ENCODE measurements at regions not wholly inside any gene's neighbourhood (a gene's known extent, or its start where the extent isn't known, plus 50 kb on each side); places are given as distances from the start of the nearest gene placed in this dataset.

DNA sequence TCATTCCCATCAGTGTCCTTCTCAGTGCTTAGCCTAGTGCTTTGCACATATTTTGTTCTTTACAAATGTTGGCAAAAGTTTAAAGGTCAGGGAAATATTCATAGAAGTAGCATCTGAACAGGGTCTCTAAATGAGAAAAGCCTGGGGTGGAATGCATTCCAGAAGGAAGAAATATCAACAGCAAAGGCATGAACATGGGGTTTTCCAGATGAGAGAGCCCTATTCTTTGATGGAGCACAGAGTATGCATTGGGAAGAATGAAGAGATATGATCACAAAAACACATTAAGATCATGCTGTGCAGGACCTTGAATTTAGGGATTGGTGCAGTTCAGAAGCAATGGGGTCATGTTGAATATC lies 140.2 kb downstream of the SNX19 start:
- DNase-seq (ENCODE audit: low spot score), result no peak

DNA sequence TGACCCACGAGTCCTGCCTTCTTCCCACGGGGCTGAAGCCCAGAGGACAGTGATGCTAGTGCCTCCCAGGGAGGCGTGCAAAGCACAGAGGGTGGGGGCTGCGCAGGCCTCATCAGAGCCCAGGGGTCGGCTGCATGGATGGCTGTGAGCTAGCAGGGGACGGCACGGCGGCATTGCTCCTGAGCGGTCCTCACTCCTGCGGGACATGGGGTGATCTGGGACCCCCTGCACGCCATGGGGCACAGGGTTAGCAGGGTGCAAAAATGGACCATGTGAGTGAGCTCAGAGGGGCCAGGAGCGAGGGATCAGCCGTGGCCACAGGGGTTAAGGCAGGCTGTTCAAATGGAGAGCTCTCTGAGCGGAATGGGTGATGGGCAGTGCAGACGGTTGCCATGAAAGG lies 138.3 kb downstream of the SNX19 start:
- DNase-seq (ENCODE audit: low spot score), result no peak

DNA sequence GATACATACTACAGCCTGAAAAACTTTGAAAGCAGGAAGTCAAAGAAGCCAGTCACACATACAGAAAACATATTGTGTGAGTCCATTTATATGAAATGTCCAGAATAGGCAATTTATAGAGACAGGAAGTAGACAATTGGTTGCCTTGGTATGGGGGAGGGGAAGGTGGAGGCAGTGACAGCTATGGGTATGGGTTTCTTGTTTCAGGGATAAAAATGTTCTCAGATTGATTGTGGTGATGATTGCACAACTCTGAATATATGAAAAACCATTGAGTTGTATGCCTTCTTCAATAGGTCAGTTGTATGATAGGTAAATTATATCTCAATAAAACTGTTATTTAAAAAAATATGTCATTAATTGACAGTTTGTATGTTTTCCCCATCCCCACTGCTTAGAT lies 137.6 kb downstream of the SNX19 start:
- DNase-seq (ENCODE audit: low spot score), result no peak

DNA sequence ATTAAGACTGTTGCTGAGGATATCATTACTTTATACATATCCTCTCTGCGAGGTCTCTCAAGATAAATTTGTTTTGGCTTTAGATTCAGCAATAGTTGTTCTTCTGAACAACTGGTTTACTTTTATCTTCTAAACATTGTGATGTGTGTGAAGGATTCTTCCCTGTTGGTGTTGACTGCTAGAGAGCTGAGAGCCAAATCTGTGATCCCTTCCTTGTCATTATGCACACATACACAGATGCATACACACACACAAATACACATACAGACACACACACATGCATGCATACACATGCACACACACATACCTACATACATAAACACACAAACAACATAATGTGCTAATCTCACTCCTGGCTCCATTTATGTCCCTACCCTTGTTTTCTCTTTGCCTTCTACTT lies 137.0 kb downstream of the SNX19 start:
- no peak for DNase-seq (ENCODE audit: low spot score)

DNA sequence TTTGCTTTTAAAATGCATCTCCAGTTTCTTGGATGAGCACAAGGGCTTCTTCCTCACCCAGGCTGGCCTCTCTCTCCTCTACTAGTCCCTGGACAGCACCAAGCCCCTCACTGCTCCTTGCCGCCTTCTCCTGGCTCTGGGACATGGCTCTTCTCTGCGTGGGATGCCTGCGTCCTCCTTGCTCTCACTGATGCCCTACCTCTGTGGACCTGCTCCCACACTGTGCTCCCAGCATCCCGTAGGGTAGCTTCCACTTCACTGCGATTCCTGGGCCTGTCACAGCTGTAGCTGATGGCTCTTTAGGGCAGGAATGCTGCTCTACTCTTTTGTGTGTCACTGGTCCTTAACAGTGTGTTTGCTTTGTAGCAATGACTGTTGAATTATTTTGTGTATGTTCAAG lies 136.3 kb downstream of the SNX19 start:
- DNase-seq (ENCODE audit: low spot score), result no peak

DNA sequence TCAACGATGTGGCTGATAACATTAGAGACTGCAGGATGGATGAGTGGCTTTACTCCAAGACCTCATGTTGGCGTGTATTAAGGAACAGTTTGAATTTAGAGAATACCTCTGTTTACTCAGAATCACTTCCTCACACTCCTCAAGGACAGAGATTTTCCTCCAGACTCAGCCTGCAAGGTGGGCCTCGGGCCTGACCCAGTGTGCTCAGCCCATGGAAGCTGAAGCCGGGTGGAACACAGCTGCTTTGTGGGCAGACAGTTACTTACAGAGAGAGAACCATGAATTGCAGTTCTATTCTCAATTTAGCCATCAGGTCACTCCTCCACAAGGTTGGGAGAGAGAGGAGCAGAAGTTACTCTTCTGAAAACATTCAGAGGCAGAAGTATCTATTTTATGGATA lies 135.8 kb downstream of the SNX19 start:
- no peak for DNase-seq (ENCODE audit: low spot score)

DNA sequence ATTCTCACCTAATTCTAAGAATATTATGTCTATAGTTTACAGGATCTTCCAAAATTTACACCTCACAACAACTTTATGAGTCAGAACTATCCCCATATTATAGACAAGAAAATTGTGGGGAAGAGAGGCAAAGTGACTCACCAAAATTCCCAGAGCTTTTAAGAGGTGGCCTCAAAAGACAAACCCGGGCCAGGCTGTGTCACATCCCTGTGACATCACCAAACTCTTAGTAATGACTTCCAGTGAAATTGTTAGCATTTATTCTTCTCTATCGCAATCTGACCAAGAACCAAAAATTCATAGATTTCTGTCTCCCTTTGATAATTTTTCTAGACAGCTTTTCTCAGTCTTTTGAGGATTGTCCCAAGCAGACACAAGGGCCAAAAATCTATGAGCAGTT lies 134.3 kb downstream of the SNX19 start:
- peak; percentile 38 for DNase-seq (ENCODE audit: low spot score)

DNA sequence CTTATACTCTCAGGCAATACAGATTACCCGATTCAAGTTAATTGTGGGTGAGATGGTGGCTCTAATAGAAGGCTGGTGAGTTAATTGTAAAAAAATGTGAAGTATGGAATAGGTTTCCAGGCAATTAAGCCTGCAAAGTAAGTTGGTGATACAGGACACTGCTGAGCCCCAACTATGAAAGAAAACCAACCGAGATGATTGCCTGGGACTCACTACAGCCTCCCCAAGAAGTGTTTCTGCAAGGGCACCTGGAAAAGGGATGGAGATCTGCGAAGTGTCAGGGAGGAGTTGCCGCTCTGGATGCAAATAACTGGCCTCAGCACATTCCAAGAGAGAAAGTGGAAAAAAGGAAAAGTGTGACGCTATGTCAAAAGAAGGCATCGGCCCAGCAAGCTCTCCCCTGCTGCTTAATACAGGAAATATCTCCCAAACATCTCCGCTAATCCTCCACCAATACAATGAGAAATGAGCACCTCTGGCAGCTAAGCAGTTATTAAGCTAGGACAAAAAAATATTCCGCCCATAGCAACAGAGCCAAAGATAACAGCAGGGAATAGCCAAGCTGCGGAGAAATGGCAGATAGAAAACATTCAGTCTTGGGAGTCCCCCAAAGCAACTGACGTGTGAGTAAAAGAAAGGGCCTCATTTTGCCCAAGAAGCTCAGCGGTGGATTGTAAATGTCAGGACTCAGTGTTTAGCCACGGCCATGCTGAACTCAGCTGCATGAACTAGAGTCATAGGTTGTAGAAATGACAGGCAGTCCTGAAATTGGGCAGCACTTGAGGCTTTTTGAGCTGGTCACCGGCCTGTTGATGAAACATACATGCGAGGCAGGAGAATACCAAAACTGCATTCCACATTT lies 133.7 kb downstream of the SNX19 start:
- DNase-seq (ENCODE audit: low spot score), result no peak

DNA sequence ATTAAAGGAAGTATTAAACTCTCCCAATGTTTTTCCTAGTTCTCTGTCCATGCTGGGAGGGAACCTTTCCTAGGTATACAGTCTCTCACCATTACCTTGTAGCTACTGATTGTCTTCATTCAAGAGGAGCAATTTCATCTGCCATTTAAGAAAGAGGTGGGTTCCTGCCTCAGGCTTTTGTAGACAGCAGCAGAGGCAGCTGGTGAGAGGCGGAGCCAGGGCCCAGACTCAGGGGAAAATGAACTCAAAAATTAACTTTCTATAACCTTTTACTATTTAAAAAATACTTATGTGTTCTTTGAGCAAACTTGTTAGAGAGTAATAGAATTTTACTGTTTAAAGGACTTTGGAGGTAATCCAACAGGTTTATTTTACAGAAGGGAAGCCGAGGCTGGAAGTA lies 133.0 kb downstream of the SNX19 start:
- no peak for DNase-seq (ENCODE audit: low spot score)

DNA sequence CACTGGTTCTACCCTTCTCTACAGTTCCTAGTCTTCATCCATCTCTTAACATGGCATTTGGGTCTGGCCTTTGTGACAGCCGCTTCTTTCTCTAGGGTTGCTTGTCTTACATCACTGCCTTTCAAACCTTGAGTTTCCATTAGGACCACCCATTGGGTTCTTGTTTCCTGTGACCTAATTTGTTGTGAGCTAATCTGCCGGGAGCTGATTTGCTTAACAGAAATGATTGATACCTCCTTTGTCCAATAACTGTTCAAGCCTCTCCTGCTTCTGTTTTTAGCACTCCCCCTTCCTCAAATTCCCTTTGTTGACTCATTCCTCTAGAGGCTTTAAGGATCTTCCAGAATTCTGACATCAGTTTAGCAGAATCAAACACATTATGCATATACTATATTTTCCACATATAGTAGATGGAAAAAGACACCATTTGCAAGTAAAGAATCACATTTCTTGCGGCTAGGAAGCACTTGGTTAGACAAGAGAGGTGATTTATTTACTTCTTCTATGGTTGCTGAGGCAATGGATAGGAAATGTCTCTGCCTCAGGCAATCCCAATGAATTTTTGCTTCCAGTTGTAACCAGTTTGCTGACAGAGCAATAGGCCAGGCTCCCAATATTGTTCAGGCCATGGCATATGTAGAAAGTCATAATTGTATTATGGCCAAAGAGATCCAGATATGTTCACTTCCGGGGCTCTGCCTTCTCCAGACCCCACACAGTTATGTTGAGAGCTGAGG lies 130.7 kb downstream of the SNX19 start:
- DNase-seq (ENCODE audit: low spot score), result no peak

DNA sequence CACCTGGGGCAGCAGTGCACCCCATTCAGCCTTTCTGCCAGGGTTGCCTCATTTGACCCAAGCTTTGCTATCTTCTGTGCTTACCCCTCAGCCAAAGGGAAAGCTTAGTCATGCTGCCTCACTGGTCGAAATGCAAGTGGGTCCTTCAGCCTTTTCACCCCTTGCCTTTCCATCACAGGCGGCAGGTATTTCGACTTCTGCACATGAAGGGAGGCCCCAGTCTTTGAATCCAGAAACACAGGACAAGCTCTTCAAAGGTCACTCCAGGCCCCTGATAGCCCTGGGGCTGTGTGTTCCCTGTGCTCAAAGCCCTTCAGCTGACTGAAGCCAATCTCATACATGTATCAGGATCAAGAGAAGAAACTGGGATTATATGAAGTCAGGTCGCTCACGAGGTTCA lies 129.7 kb downstream of the SNX19 start:
- no peak for DNase-seq (ENCODE audit: low spot score)

DNA sequence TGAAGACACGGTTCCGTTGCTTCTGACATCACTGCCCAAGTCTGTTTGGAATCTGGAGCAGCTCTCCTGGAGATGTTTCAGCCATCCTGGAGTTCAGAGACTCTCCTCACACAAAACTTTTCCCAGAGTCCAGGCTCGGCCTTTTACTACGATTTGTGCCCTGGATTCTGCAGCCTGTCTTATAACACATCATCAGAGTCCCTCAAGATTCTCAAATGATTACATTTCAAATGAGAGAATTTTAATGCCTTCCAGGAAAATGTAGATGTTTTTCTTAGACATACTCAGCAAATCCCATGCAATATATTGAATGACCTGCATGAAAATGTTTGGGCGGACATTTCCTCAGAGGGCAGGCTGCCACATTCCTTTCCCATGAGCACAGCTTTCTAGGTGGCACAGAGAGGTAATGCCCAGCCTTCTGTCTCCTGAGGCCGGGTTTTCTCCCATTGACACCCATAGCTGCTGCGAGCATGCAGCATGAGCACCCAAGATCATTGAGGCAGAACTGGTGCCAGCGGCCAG lies 129.1 kb downstream of the SNX19 start:
- no peak for DNase-seq (ENCODE audit: low spot score)

DNA sequence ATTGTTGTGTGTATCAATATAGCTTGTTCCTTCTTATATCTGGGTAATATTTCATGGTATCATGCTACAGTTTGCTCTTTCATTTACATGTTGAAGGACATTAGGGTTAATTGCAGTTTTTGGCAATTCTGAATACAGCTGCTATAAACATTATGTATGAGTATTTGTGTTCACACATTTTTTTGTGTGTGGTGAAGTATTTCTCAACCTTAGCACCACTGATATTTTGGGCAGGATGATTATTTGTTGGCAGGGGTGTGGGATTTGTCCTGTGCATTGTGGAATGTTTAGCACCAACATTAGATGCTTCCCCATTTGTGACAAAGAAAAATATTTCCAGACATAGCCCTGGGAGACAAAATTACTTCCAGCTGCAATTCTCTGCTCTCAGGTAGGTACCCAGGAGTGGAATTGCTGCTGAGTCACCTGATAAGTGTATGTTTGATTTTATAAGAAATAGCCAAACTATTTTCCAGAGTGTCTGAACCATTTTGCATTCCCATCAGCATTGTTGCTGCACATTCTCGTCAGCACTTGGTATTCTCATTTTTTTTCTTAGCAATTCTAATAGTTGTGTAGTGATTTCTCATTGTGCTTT lies 128.2 kb downstream of the SNX19 start:
- DNase-seq (ENCODE audit: low spot score), result no peak

DNA sequence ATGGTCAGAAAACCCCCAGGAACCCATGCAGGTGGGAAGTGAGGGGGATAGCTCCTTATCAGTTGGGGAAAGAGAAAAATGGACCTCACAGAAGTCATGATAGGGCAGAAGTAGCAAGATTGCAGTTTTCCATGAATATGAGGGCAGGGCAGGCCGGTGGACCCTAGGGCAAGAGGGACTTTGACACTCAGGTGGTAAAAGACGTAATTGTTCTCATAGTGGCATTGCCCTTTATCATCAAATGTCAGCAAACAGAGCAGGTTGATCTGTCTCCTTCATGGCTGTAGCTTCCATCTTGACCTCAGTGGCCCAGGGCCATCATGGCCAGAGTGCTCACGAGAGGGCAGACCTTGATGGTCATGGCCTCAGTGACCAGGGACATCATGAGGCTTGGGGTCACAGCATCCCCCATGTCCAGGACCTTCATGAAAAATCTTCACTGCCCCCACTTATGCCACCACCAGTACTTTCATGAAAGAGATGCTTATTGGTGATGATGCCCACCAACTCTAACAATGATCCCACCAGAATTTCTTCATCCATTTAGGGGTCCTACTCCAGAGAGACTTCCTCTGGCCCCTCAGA lies 127.1 kb downstream of the SNX19 start:
- DNase-seq (ENCODE audit: low spot score), result no peak

DNA sequence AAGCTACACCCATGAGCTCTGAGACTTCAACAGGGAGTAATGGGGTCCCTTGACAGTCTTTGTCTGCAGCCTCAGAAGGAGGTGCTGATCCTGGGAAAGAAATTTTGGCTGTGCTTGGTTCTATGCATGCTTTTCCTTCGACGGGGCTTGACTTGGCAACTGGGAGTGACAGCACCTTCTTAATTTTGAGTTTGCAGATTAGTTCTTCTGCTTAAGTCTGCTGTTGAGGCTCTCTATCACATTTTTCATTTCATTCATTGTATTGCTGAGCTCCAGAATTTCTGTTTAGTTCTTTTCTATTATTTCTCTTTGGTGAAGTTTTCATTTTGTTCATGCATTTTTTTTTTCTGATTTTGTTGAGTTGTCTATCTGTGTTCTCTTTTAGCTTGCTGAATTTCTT lies 125.6 kb downstream of the SNX19 start:
- DNase-seq (ENCODE audit: low spot score), result no peak

DNA sequence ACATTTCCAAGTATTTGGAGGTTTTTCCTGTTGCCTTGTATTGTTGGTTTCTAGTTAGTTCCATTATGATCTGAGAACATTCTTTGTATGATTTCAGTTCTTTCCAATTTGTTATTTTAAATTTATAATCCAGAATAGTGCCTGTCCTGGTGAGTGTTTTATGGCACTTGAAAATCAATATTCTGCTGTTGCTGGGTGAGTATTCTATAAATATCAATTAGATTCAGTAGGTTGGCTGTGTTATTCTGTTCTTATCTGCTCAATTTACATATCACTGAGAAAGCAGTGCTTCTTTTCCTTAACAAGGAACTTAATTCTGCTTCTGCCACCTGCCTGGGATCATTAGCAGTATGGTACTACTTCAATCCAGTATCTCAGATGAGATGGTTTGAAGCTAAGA lies 123.5 kb downstream of the SNX19 start:
- no peak for DNase-seq (ENCODE audit: low spot score)

DNA sequence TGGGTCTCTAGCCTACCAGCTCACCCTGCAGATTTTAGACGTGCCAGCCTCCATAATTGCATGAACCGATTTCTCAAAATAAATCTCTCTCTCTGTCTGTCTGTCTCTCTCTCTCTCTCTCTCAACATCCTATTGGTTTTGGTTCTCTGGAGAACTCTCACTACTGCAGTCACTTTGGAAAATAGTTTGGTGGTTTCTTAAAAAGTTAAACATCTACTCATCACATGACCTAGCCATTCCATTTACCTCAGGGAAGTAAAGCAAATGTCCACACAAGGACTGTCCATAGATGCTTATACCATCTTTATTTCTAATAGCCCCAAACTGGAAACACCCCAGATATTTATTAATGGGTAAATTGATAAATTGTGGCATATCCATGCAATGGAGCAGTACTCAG lies 119.5 kb downstream of the SNX19 start:
- no peak for DNase-seq (ENCODE audit: low spot score)

DNA sequence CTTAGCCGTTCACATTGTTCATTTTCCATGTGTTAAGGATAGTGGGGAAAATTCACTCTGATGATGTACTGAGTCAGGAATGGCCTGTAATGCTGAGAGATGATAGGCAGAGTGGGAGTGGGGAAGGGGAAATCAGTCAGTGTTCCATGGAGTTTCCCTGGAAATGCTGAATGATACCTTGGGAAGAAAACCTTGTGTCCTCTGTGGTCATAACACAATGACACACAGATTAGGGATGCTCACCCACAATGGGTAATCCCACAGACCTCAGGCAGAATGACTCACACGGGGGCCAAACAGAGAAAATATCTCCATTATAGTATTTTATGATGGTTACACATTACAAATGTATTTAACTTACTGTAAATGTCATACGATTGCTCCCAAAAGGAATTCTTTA lies 118.0 kb downstream of the SNX19 start:
- DNase-seq (ENCODE audit: low spot score), result peak; percentile 17

DNA sequence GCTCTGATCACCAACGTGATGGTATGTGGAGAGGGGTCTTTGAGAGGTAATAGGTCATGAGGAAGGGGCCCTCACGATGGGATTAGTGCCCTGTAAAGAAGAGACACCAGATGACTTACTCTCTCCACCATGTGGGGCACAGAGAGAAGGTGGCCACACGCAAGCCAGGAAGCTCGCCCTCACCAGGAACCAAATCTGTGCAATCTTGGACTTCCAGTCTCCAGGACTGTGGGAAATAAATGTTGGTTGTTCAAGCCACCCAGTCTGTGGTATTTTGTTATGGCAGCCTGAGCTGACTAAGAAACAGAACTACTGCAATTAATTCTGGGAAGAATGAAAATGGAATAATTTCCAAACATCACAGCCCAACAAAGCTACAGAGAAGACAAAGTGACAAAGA lies 117.5 kb downstream of the SNX19 start:
- no peak for DNase-seq (ENCODE audit: low spot score)

DNA sequence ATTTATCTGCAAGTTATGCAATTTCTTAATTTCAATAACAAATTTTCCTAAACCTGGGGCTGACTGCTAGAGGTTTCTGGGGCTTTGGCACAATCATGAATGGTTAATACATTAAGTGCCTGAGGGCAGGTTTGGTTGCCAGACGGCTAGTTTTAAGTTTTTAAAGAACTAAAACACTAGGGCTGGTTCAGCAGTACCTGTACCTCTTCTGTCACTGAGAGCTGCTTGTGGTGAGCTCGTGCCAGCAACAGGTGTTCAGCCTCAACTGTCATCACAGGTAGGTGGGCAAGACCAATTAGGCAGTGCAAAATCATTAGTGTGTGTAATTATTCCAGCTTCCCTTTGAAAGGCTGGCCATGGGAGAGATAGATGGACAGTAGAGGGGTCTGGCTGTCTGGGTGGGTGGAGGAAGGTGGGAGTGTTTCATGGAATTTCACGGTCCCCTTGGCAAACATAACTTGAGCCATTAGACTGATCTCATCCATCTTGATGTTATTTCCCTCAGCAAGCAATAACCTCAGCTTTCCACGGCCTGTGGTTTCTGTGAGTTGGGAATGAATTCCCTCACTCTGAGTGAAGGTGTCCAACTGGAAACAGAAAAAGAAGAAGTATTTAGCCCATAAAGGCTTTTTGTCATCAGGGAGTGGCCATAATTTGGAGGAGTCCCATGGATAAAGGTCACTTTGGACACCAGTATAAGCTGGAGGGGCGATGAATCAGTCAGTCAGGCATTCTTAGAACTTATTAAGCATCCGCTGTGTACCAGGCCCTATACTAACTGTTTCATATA lies 114.8 kb downstream of the SNX19 start:
- DNase-seq (ENCODE audit: low spot score), result no peak

DNA sequence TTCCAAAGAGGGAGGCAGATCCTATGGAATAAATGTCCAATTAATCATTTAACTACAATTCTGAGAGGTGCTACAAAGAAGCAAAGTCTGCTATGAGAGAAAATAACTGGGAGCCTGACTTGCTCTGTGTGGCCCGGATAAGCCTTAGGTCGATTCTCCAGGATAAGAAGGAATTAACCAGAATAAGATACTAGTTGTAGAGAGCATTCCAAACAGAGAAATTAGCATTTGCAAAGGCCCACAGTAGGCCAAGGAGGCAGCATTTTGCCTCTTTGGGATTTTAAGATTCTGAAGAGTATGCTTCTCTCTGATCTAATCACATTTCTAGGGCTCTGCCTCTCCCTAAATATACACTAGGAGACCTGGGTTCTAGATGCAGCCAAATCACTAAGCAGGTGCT lies 113.7 kb downstream of the SNX19 start:
- DNase-seq (ENCODE audit: low spot score), result no peak

Data from RKO (cell line).